ENCODE measurements at regions not wholly inside any gene's neighbourhood (a gene's known extent, or its start where the extent isn't known, plus 50 kb on each side); places are given as distances from the start of the nearest gene placed in this dataset.

GRCh38 chr2:117631152-117631945, 183.1 kb upstream of the DDX18 start (continued):
- TF ChIP-seq, protein P1, sequence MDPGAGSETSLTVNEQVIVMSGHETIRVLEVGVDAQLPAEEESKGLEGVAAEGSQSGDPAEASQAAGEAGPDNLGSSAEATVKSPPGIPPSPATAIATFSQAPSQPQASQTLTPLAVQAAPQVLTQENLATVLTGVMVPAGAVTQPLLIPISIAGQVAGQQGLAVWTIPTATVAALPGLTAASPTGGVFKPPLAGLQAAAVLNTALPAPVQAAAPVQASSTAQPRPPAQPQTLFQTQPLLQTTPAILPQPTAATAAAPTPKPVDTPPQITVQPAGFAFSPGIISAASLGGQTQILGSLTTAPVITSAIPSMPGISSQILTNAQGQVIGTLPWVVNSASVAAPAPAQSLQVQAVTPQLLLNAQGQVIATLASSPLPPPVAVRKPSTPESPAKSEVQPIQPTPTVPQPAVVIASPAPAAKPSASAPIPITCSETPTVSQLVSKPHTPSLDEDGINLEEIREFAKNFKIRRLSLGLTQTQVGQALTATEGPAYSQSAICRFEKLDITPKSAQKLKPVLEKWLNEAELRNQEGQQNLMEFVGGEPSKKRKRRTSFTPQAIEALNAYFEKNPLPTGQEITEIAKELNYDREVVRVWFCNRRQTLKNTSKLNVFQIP (CRISPR knock-in tag; IDR thresholded peaks at IDR 0.05; ENCODE audit: borderline replicate concordance, low read depth) = no peak; the same call in 1 of the 2 replicates
- TF ChIP-seq ZC3H10 (CRISPR knock-in tag; IDR thresholded peaks at IDR 0.05) (no peak), ZFP30 (CRISPR knock-in tag; IDR thresholded peaks at IDR 0.05) (no peak), ZNF70 (CRISPR knock-in tag; IDR thresholded peaks at IDR 0.05) (peak; percentile 8; the same call in 1 of the 2 replicates), ZNF565 (CRISPR knock-in tag; conservative IDR thresholded peaks at IDR 0.05; ENCODE audit: low read depth) (peak; percentile 49; the same call in 1 of the 2 replicates), PPARA (CRISPR knock-in tag; IDR thresholded peaks at IDR 0.05; ENCODE audit: borderline replicate concordance) (0 out of 2 replicates have a peak, but pooled peaks have one; percentile 59), ESRRG (CRISPR knock-in tag; IDR thresholded peaks at IDR 0.05) (peak; percentile 96), RARB (CRISPR knock-in tag; IDR thresholded peaks at IDR 0.05) (no peak), ZNF8 (CRISPR knock-in tag; IDR thresholded peaks at IDR 0.05) (peak; percentile 56), TOX (CRISPR knock-in tag; IDR thresholded peaks at IDR 0.05; ENCODE audit: borderline replicate concordance) (no peak), ZFP3 (CRISPR knock-in tag; IDR thresholded peaks at IDR 0.05) (no peak), TSHZ2 (CRISPR knock-in tag; IDR thresholded peaks at IDR 0.05) (peak; percentile 95), OSR1 (CRISPR knock-in tag; IDR thresholded peaks at IDR 0.05) (no peak)

GRCh38 chr2:117635481-117635880, 179.0 kb upstream of the DDX18 start:
- no peak for ATAC-seq
- no peak for TF ChIP-seq ZFP3 (CRISPR knock-in tag; IDR thresholded peaks at IDR 0.05)
- no peak for TF ChIP-seq TSHZ2 (CRISPR knock-in tag; IDR thresholded peaks at IDR 0.05)
- no peak for TF ChIP-seq ZNF565 (CRISPR knock-in tag; conservative IDR thresholded peaks at IDR 0.05; ENCODE audit: low read depth)
- no peak for TF ChIP-seq CSDC2 (CRISPR knock-in tag; IDR thresholded peaks at IDR 0.05)
- TF ChIP-seq PPARA (CRISPR knock-in tag; IDR thresholded peaks at IDR 0.05; ENCODE audit: borderline replicate concordance) = no peak
- TF ChIP-seq BACH2 (CRISPR knock-in tag; IDR thresholded peaks at IDR 0.05; ENCODE audit: borderline replicate concordance) = no peak
- no peak for TF ChIP-seq OSR1 (CRISPR knock-in tag; IDR thresholded peaks at IDR 0.05)
- TF ChIP-seq ZNF8 (CRISPR knock-in tag; IDR thresholded peaks at IDR 0.05) = no peak
- no peak for TF ChIP-seq ISL1 (CRISPR knock-in tag; IDR thresholded peaks at IDR 0.05)
- TF ChIP-seq ZNF70 (CRISPR knock-in tag; IDR thresholded peaks at IDR 0.05) = no peak
- no peak for TF ChIP-seq GLIS3 (CRISPR knock-in tag; IDR thresholded peaks at IDR 0.05)
- no peak for TF ChIP-seq TOX (CRISPR knock-in tag; IDR thresholded peaks at IDR 0.05; ENCODE audit: borderline replicate concordance)

GRCh38 chr2:117639401-117639800, 175.1 kb upstream of the DDX18 start:
- ATAC-seq = no peak
- TF ChIP-seq TOX (CRISPR knock-in tag; IDR thresholded peaks at IDR 0.05; ENCODE audit: borderline replicate concordance) (no peak), BACH2 (CRISPR knock-in tag; IDR thresholded peaks at IDR 0.05; ENCODE audit: borderline replicate concordance) (no peak), ARNTL (CRISPR knock-in tag; IDR thresholded peaks at IDR 0.05; ENCODE audit: borderline replicate concordance, low read depth) (no peak), CREB5 (CRISPR knock-in tag; IDR thresholded peaks at IDR 0.05; ENCODE audit: low read depth) (no peak), TSHZ2 (CRISPR knock-in tag; IDR thresholded peaks at IDR 0.05) (no peak), RARB (CRISPR knock-in tag; IDR thresholded peaks at IDR 0.05) (no peak), ZFP3 (CRISPR knock-in tag; IDR thresholded peaks at IDR 0.05) (no peak), CSRNP3 (CRISPR knock-in tag; IDR thresholded peaks at IDR 0.05) (no peak), TCF4 (CRISPR knock-in tag; IDR thresholded peaks at IDR 0.05; ENCODE audit: borderline replicate concordance) (no peak)
